ENCODE measurements at regions not wholly inside any gene's neighbourhood (a gene's known extent, or its start where the extent isn't known, plus 50 kb on each side); places are given as distances from the start of the nearest gene placed in this dataset.
"Not testable (repeated sequence)": the region's sequence is repeated elsewhere in the genome, so short reads cannot be mapped to it uniquely, and the experiment has no call there.

- FAIRE-seq: no peak
These were observed 367.3 kb upstream of the CASK start for GRCh38 chrX:42290608-42291007.

GRCh38 chrX:42289492-42290385 is 366.4 kb upstream of the CASK start:
- FAIRE-seq: peak; percentile 80

GRCh38 chrX:42285681-42286080 is 362.3 kb upstream of the CASK start:
- not testable (repeated sequence) for FAIRE-seq

GRCh38 chrX:42276982-42277690 is 353.8 kb upstream of the CASK start:
- no peak for FAIRE-seq

- FAIRE-seq: no peak
These were observed 350.8 kb upstream of the CASK start for GRCh38 chrX:42274151-42274550.

GRCh38 chrX:42273387-42273786 is 350.0 kb upstream of the CASK start:
- FAIRE-seq: no peak

GRCh38 chrX:42269186-42269585 is 345.8 kb upstream of the CASK start:
- no peak for FAIRE-seq

- FAIRE-seq: no peak
These were observed 337.5 kb upstream of the CASK start for GRCh38 chrX:42260854-42261253.

- FAIRE-seq: no peak
These were observed 324.9 kb upstream of the CASK start for GRCh38 chrX:42248226-42248625.

GRCh38 chrX:42247241-42247640 is 323.9 kb upstream of the CASK start:
- FAIRE-seq: no peak

GRCh38 chrX:42246814-42247213 is 323.5 kb upstream of the CASK start:
- no peak for FAIRE-seq

GRCh38 chrX:42242004-42242403 is 318.6 kb upstream of the CASK start:
- no peak for FAIRE-seq

GRCh38 chrX:42241421-42241820 is 318.1 kb upstream of the CASK start:
- no peak for FAIRE-seq

GRCh38 chrX:42237956-42238355 is 314.6 kb upstream of the CASK start:
- FAIRE-seq: no peak

GRCh38 chrX:42229533-42229932 is 306.2 kb upstream of the CASK start:
- FAIRE-seq: no peak

- FAIRE-seq: peak; percentile 75
These were observed 297.3 kb upstream of the CASK start for GRCh38 chrX:42220666-42221065.

- no peak for FAIRE-seq
These were observed 296.7 kb upstream of the CASK start for GRCh38 chrX:42220083-42220482.

GRCh38 chrX:42219231-42219630 is 295.9 kb upstream of the CASK start:
- FAIRE-seq: no peak

- no peak for FAIRE-seq
These were observed 272.2 kb upstream of the CASK start for GRCh38 chrX:42195506-42195905.

GRCh38 chrX:42189576-42189975 is 266.2 kb upstream of the CASK start:
- FAIRE-seq: no peak

GRCh38 chrX:42188730-42189129 is 265.4 kb upstream of the CASK start:
- FAIRE-seq: no peak

GRCh38 chrX:42176789-42177188 is 253.4 kb upstream of the CASK start:
- no peak for FAIRE-seq

- FAIRE-seq: no peak
These were observed 252.5 kb upstream of the CASK start for GRCh38 chrX:42175843-42176242.

- not testable (repeated sequence) for FAIRE-seq
These were observed 234.6 kb upstream of the CASK start for GRCh38 chrX:42157923-42158322.
